ENCODE measurements at regions not wholly inside any gene's neighbourhood (a gene's known extent, or its start where the extent isn't known, plus 50 kb on each side); places are given as distances from the start of the nearest gene placed in this dataset.
A peak's percentile ranks its signal among the peaks of the same experiment; 100 is the strongest.

DNA sequence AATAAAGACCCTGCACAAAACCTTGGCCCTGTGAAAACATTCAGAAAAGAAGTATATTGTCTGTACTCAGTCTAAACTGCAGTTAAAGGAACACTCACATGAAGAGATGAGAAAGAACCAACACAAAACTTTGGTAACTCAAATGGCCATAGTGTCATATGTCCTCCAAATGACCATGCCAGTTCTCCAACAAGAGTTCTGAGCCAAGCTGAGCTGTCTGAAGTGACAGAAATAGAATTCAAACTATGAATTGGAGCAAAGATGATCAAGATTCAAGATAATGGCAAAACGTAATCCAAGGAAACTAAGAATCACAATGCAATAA lies 739.3 kb upstream of the NDST4 start:
- FAIRE-seq = no peak

DNA sequence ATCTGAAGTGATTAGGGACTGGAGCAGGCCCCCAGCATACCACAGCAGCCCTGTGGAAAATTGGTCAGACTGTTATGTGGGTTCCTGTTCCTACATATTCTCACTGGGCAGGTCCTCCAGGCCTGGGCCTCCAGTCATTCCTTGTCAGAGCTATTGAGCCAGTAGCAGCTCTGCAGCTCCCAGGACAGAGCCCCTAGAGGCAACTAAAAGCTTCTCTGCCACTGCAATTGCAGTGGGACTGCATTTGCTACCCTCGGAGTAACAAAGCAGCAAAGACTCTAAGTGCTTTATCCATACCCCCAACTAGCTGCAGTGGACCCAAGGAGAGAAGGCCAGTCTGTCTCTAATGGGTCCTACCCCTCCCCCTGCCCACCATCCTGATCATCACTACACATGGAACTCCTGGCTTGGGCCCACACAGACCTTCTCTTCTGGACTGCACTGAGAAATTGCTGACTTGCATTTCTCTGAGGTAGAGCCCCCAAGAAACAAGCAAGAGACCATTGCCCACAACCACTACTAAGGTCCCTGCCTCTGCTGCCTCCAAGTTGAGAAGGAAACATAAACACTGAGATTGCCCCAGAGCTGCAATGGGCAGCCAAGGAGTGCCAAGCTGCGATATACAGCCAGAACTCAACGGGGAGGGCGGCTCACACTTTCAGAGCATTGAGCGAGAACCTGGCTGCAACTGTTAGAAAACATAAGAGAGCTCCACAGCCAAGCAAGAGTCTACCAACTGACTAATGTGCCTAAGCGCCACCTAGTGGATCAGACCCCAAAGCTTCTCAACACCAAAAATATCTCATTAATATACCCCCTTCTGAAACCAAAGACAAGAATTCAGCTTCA lies 738.7 kb upstream of the NDST4 start:
- FAIRE-seq = peak; percentile 16
- DNase-seq (ENCODE audit: insufficient read length, low spot score) = no peak
- TF ChIP-seq, protein P1, sequence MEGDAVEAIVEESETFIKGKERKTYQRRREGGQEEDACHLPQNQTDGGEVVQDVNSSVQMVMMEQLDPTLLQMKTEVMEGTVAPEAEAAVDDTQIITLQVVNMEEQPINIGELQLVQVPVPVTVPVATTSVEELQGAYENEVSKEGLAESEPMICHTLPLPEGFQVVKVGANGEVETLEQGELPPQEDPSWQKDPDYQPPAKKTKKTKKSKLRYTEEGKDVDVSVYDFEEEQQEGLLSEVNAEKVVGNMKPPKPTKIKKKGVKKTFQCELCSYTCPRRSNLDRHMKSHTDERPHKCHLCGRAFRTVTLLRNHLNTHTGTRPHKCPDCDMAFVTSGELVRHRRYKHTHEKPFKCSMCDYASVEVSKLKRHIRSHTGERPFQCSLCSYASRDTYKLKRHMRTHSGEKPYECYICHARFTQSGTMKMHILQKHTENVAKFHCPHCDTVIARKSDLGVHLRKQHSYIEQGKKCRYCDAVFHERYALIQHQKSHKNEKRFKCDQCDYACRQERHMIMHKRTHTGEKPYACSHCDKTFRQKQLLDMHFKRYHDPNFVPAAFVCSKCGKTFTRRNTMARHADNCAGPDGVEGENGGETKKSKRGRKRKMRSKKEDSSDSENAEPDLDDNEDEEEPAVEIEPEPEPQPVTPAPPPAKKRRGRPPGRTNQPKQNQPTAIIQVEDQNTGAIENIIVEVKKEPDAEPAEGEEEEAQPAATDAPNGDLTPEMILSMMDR (IDR thresholded peaks at IDR 0.05; ENCODE audit: insufficient read depth, missing control alignments) = peak; percentile 73

More for the DNA sequence above, 739.3 kb upstream of the NDST4 start:
- DNase-seq (ENCODE audit: insufficient read length, low spot score) = no peak
- TF ChIP-seq, protein P1 (IDR thresholded peaks at IDR 0.05; ENCODE audit: insufficient read depth, missing control alignments) = no peak

DNA sequence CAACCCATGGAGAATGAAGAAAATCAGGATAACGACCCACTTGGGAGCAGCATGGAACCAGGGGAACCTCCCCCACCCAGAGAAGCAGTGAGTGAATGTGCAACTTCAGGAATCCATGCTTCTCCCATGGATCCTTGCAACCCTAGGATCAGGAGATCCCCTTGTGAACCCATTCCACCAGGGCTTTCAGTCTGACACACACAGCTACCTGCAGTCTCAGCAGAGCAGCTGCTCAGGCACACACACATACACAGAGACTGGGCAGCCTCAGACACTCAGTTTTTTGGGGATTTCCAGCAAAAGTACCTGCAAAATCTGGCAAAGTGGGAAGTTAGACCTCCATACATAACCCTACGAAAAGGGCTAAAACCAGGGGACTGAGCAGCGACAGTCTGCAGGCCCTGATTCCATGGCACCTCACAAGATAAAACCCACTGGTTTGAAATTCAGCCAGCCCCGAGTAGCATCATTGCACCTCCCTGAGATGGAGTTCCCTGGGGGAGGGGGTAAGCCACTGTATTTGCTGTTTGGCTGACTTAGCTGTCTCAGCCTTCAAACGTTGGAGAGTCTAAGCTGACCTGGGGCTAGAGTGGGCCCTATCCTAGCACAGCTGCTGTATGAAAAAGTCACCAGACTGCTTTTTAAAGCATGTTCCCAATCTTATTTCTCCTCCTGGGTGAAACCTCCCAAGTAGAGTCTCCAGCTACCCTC lies 737.5 kb upstream of the NDST4 start:
- FAIRE-seq (no peak), DNase-seq (ENCODE audit: insufficient read length, low spot score) (no peak)
- TF ChIP-seq, protein P1 (IDR thresholded peaks at IDR 0.05; ENCODE audit: insufficient read depth, missing control alignments) = no peak

DNA sequence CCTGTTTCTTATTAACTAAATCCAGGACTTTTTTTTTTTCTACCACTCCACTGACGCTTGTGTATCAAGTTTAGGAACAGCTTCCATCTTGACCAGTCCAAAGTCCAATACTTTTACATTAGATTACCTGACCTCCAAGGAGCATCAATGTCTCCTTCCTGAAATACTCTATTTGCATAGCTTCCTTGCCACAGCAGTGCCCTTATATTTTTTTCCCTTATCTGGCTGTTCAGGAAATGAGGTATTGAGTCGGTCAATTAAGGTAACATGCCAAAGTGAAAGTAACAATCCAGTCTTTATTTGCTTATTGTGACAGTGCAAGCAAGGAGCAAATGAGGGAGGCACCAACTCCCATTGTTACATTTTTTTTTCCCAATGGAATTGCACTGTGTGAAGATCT lies 730.8 kb upstream of the NDST4 start:
- TF ChIP-seq, protein P1 (IDR thresholded peaks at IDR 0.05; ENCODE audit: insufficient read depth, missing control alignments) = no peak
- DNase-seq (ENCODE audit: insufficient read length, low spot score) = no peak
- FAIRE-seq = no peak

DNA sequence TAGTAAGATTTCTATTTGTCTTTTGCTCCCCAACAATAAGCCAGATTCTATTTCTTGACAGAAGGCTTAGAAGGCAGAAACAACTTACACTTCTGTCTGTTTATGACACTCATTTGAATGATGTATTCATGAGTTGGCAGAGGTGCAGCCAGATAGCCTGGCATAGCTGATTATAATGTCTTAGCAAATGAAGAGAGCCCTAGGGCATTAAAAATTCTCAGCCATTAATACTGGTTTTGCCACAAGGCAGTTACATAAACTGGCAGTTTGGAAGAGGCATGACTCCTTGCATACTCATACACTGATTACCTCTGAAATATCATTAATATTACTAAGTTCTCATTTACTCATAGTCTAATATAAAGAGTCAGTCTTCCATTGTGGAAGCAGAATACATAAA lies 728.5 kb upstream of the NDST4 start:
- DNase-seq (ENCODE audit: insufficient read length, low spot score) (no peak), FAIRE-seq (no peak)
- TF ChIP-seq, protein P1 (IDR thresholded peaks at IDR 0.05; ENCODE audit: insufficient read depth, missing control alignments) = no peak

DNA sequence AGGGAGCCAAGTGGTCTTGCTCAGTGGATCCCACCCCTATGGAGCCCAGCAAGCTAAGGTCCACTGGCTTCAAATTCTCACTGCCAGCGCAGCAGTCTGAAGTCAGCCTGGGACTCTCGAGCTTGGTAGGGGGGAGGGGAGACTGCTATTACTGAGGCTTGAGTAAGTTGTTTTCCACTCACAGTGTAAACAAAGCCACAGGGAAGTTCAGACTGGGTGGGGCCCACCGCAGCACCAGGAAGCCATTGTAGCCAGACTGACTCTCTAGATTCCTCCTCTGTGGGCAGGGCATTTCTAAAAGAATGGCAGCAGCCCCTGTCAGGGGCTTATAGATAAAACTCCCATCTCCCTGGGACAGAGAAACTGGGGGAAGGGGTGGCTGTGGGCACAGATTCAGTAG lies 721.0 kb upstream of the NDST4 start:
- FAIRE-seq (no peak), DNase-seq (ENCODE audit: insufficient read length, low spot score) (no peak)
- TF ChIP-seq, protein P1 (IDR thresholded peaks at IDR 0.05; ENCODE audit: insufficient read depth, missing control alignments) = no peak

DNA sequence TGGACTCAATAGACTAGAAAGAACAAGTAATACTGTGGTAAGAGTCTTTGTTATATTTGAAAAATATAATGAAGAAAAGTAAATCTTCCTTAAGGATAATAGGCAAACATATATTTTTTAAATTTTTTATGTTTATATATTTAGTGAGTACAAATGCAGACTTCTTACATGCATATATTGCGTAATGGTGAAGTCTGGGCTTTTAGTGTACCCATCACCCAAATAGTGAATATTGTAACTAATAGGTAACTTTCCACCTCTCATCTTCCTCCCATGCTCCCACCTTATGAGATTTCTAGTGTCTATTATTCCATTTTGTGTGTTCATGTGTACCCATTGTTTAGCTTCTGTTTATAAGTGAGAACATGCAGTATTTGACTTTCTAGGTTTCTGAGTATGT lies 711.2 kb upstream of the NDST4 start:
- DNase-seq (ENCODE audit: insufficient read length, low spot score) = no peak
- FAIRE-seq = no peak
- TF ChIP-seq, protein P1 (IDR thresholded peaks at IDR 0.05; ENCODE audit: insufficient read depth, missing control alignments) = no peak
